Esophagus squamous epithelium (tissue), 4 donors: ENCODE measurements at regions not wholly inside any gene's neighbourhood (a gene's known extent, or its start where the extent isn't known, plus 50 kb on each side); places are given as distances from the start of the nearest gene placed in this dataset.

Source experiments
- POLR2A ChIP-seq, 4 donors: fragments of 450-650 bp; IDR thresholded peaks; one replicate each; pipeline ENCODE4 v1.6.1; 2017; ENCODE audit warnings: antibody characterized with exemption in 4 of 4, mild to moderate bottlenecking in 4 of 4, moderate library complexity in 3 of 4
- TF ChIP-seq, protein P1 (sequence below), 6 experiments: fragments of 450-650 bp in 4 of 6; fragments of 200-600 bp in 2 of 6; sonication (generic) in 2 of 6; IDR thresholded peaks; one replicate each; pipeline ENCODE4 v1.5.1; 2016 to 2019; ENCODE audit warnings: antibody characterized with exemption in 6 of 6, mild to moderate bottlenecking in 4 of 6, moderate library complexity in 4 of 6

DNA sequence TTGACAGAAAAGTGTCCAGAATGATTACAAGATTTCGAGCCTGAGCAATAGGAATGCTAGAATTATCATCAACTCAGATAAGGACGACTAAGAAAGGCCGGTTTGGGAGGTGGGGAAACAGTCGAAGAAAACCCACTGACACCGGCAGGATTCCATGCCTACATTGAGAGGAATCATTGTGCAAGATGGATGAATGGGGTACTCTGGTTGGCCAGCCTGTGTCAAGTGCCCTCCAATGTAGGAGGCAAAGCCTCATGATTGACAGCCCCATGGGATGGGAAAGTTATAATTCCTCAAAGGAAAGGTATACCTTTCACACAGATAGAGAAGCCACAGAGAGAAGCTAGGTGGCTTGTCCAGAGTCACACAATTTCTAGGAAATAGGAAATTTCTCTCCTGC lies 153.5 kb upstream of the CTTNBP2NL start:
- TF ChIP-seq, protein P1, sequence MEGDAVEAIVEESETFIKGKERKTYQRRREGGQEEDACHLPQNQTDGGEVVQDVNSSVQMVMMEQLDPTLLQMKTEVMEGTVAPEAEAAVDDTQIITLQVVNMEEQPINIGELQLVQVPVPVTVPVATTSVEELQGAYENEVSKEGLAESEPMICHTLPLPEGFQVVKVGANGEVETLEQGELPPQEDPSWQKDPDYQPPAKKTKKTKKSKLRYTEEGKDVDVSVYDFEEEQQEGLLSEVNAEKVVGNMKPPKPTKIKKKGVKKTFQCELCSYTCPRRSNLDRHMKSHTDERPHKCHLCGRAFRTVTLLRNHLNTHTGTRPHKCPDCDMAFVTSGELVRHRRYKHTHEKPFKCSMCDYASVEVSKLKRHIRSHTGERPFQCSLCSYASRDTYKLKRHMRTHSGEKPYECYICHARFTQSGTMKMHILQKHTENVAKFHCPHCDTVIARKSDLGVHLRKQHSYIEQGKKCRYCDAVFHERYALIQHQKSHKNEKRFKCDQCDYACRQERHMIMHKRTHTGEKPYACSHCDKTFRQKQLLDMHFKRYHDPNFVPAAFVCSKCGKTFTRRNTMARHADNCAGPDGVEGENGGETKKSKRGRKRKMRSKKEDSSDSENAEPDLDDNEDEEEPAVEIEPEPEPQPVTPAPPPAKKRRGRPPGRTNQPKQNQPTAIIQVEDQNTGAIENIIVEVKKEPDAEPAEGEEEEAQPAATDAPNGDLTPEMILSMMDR (IDR thresholded peaks at IDR 0.05), result no peak
- TF ChIP-seq POLR2A (IDR thresholded peaks at IDR 0.05), result no peak
